Mammary epithelial cell (primary cell): ENCODE measurements at regions not wholly inside any gene's neighbourhood (a gene's known extent, or its start where the extent isn't known, plus 50 kb on each side); places are given as distances from the start of the nearest gene placed in this dataset.

Source experiments
- EZH2 ChIP-seq: IDR thresholded peaks from 2 replicates; pipeline ENCODE4 v1.6.1; 2012; ENCODE audit warnings: low read length, inconsistent platforms, borderline replicate concordance
- TF ChIP-seq, protein P1 (sequence below), 2 donors: IDR thresholded peaks in 1 of 2; conservative IDR thresholded peaks in 1 of 2; 2 replicates each; pipeline ENCODE4 v1.5.1; 2011 to 2012; ENCODE audit warnings: inconsistent platforms in 2 of 2, low read length in 2 of 2, mild to moderate bottlenecking in 2 of 2, control low read depth in 1 of 2, low read depth in 1 of 2; ENCODE audit not compliant: insufficient read depth in 1 of 2; ENCODE audit errors: extremely low read depth in 1 of 2

DNA sequence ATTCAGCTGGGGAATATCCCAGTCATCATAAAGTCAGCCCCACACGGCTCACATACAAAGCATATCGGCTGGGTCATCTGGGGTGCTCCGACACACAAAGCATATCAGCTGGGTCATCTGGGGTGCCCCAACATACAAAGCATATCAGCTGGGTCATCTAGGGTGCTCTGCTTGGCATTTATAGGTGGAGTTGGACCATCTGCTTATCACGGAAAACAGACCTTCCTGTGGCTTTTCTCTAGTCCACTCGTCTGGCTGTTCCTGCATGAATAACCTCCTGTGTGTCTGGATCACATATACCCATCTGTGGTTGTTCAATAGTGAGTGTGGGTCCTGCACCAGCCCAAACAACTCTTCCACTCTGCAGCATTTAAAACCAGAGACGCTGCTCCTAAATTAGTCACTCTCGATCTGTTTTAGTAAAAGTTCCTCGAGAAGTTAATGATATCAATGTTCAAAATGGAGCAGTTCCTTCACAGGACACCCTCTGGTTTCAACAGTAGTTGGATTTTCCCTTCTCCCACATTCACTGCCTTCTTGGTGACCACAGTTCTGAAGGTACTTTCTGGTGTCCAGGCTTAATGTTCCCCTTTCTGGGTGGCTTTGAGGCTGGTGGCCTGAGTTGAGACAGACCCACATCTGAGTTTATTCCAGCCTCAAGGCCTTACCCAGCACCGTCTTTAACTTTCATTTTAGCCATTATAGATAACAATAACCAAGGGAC, 70.0 kb upstream of the FRG1 start:
- TF ChIP-seq, protein P1, sequence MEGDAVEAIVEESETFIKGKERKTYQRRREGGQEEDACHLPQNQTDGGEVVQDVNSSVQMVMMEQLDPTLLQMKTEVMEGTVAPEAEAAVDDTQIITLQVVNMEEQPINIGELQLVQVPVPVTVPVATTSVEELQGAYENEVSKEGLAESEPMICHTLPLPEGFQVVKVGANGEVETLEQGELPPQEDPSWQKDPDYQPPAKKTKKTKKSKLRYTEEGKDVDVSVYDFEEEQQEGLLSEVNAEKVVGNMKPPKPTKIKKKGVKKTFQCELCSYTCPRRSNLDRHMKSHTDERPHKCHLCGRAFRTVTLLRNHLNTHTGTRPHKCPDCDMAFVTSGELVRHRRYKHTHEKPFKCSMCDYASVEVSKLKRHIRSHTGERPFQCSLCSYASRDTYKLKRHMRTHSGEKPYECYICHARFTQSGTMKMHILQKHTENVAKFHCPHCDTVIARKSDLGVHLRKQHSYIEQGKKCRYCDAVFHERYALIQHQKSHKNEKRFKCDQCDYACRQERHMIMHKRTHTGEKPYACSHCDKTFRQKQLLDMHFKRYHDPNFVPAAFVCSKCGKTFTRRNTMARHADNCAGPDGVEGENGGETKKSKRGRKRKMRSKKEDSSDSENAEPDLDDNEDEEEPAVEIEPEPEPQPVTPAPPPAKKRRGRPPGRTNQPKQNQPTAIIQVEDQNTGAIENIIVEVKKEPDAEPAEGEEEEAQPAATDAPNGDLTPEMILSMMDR (conservative IDR thresholded peaks at IDR 0.05 in 1 of 2, IDR thresholded peaks at IDR 0.05 in 1 of 2; ENCODE audit: extremely low read depth in 1 of 2, insufficient read depth in 1 of 2, low read depth in 1 of 2, low read length in 2 of 2) = no peak
- TF ChIP-seq EZH2 = no peak
